Ureter (tissue), 1 donor: ENCODE measurements at regions not wholly inside any gene's neighbourhood (a gene's known extent, or its start where the extent isn't known, plus 50 kb on each side); places are given as distances from the start of the nearest gene placed in this dataset.
"Not testable (repeated sequence)": the region's sequence is repeated elsewhere in the genome, so short reads cannot be mapped to it uniquely, and the experiment has no call there.

ENCODE experiments used
- DNase-seq: peaks from one replicate; pipeline ENCODE4 v3.0.0-alpha.2; 2020; ENCODE audit warnings: low spot score
- donor health status: DM: yes; HTN: yes; CAD: no.

DNA sequence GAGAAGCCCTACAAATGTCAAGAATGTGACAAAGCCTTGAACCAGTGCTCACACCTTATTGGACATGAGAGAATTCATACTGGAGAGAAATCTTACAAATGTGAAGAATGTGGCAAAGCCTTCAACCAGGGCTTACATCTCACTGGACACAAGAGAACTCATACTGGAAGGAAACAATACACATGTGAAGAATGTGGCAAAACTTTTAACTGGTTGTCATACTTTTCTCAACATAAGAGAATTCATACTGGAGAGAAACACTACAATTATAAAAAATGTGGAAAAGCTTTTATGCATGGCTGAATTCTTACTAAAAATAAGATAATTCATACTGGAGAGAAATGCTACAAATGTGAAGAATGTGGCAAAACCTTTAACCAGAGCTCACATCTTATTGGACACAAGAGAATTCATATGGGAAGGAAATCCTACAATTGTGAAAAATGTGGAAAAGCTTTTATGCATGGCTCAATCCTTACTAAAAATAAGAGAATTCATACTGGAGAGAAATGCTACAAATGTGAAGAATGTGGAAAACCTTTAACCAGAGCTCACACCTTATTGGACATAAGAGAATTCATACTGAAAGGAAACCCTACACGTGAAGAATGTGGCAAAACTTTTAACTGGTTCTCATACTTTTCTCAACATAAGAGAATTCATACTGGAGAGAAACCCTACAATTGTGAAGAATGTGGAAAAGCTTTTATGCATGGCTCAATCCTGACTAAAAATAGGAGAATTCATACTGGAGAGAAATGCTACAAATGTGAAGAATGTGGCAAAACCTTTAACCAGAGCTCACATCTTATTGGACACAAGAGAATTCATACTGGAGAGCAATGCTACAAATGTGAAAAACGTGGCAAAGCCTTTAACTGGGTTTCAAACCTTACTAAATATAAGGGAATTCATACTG is 350.6 kb upstream of the NUPR2 start:
- not testable (repeated sequence) for DNase-seq

DNA sequence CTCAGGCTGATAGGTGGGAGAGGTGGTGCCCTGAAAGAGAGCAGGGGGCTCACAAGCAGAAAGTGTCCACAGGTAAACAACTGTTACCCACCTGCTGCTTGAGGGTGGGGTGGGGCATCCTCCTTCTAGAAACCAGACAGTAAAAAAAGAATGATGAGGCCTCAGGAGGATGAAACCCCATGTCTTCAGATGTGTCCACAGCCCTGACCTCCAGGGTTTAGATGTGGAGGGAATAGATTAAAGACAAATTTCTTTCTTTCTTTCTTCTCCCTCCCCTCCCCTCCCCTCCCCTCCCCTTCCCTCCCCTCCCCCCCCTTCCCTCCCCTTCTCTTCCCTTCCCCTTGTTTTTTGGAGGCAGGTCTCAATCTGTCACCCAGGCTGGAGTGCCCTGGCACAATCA is 333.5 kb upstream of the NUPR2 start:
- DNase-seq: no peak

DNA sequence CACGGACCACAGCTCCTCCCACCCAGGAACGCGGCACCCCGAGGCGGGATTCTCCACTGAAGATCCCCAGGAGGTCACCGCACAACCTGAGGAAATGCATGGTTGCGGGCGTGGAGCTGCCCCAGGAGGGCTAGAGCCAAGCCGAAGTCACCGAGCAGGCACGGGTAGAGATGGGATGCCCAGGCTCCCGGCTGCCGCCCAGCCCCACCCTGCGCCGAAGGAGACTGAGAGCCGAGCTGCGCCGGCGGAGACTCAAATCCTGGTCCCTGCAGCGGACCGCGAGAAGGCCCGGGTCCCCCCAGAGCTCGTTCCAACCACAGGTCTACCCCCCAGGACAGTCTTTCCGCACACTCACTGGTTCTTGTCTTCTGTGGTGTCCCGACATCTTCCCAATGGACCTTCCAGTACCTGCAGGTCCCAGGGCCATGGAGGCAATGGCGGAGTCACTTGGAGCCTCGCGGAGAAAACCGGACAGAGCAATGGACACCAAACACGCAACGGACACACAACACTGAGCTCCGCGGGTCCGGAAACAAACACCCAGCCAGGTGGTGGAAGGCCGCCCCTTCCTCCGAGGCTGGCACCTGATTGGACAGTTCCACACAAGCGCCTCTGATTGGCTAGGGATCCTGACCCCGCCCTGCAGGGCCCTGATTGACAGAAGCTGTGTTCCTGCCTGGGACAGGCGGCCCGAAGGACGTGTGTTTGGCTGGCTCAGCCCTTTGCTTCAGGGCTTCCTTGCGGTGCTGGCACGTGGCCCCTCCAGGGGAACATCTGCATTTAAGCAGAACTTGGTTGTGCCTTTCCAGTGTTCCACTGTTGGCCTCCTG is 331.9 kb upstream of the NUPR2 start:
- no peak for DNase-seq

DNA sequence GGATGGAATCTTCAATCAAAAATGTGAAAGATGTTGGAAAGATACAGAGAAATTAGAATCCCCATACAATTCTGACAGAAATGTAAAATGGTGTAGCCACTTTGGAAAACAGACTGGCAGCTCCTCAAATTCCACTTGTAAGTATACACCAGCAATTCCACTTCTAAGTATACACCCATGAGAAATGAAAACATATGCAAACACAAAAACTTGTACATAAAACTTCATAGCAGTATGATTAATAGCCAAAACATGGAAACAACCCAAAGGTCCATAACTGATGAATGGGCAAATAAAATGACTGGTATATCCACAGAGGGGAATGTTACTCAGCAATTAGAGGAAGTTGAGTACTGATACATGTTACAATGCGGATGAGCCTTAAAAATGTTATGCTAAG is 304.3 kb upstream of the NUPR2 start:
- not testable (repeated sequence) for DNase-seq

DNA sequence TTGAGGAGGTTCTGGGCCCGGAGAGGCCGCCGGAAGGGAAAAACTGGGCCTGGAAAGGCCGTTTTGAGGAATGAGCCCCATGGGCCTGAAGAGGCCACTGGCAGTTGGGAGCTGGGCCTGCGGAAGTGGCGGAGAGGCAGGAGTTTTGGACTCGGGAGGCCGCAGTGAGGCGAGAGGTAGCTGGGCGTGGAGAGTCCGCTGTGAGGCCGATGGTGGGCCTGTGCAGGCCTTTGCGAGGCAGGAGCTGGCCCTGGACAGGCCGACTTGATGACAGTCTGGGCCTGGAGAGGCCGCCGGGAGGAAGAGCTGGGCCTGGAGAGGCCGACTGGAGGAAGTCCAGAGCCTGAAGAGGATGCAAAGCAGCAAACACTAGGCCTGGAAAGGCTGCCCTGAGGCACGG is 259.0 kb upstream of the NUPR2 start:
- no peak for DNase-seq

DNA sequence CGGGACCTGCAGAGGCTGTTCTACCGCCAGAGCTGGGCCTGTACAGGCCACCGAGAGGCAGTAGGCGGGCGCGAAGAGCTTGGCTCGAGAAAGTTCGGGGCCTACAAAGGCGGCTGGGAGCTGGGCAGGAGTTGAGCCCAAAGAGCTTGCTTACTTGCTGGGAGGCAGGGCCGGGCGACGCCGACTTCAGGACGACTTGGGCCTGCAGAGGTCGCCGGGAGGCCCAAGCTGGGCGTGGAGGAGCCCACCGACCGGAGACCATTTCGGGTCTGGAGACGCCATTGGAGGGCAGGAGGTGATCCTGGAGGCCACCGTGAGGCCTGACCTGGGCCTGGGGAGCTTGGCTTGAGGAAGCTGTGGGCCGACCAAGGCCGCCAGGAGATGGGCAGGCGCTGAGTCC is 258.4 kb upstream of the NUPR2 start:
- DNase-seq: not testable (repeated sequence)

DNA sequence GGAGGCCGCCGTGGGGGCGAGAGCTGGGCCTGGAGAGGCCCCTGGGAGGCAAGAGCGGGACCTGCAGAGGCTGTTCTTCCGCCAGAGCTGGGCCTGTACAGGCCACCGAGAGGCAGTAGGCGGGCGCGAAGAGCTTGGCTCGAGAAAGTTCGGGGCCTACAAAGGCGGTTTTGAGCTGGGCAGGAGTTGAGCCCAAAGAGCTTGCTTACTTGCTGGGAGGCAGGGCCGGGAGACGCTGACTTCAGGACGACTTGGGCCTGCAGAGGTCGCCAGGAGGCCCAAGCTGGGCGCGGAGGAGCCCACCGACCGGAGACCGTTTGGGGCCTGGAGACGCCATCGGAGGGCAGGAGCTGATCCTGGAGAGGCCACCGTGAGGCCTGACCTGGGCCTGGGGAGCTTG is 257.1 kb upstream of the NUPR2 start:
- peak; percentile 92 for DNase-seq

DNA sequence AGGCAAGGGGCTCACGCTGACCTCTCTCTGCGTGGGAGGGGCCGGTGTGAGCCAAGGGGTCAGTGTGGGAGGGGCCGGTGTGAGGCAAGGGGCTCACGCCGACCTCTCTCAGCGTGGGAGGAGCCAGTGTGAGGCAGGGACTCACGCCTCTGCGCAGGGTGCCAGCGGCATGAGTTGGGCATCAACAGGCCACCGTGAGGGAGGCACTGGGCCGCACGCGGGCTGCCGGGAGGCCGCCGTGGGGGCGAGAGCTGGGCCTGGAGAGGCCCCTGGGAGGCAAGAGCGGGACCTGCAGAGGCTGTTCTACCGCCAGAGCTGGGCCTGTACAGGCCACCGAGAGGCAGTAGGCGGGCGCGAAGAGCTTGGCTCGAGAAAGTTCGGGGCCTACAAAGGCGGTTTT is 255.6 kb upstream of the NUPR2 start:
- DNase-seq: not testable (repeated sequence)

DNA sequence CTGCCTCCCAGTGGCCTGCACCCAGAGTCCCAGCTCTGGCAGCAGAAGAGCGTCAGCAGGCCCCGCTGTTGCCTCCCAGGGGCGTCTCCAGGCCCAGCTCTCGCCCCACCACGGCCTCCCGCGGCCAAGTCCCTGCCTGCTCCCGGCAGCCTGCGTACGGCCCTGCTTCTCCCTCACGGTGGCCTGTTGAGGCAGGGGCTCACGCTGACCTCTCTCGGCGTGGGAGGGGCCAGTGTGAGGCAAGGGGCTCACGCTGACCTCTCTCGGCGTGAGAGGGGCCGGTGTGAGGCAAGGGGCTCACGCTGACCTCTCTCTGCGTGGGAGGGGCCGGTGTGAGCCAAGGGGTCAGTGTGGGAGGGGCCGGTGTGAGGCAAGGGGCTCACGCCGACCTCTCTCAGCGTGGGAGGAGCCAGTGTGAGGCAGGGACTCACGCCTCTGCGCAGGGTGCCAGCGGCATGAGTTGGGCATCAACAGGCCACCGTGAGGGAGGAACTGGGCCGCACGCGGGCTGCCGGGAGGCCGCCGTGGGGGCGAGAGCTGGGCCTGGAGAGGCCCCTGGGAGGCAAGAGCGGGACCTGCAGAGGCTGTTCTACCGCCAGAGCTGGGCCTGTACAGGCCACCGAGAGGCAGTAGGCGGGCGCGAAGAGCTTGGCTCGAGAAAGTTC is 254.1 kb upstream of the NUPR2 start:
- not testable (repeated sequence) for DNase-seq

DNA sequence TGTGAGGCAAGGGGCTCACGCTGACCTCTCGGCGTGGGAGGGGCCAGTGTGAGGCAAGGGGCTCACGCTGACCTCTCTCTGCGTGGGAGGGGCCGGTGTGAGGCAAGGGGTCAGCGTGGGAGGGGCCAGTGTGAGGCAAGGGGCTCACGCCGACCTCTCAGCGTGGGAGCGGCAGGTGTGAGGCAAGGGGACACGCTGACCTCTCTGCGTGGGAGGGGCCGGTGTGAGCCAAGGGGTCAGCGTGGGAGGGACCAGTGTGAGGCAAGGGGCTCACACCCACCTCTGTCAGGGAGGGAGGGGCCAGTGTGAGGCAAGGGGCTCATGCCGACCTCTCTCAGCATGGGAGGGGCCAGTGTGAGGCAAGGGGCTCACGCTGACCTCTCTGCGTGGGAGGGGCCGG is 251.7 kb upstream of the NUPR2 start:
- DNase-seq: not testable (repeated sequence)

DNA sequence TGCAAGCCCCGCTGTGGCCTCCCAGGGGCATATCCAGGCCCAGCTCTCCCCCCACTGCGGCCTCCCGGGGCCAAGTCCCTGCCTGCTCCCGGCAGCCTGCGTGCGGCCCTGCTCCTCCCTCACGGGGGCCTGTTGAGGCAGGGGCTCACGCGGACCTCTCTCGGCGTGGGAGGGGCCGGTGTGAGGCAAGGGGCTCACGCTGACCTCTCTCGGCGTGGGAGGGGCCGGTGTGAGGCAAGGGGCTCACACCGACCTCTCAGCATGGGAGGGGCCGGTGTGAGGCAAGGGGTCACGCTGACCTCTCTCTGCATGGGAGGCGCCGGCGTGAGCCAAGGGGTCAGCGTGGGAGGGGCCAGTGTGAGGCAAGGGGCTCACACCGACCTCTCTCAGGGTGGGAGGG is 251.2 kb upstream of the NUPR2 start:
- not testable (repeated sequence) for DNase-seq

DNA sequence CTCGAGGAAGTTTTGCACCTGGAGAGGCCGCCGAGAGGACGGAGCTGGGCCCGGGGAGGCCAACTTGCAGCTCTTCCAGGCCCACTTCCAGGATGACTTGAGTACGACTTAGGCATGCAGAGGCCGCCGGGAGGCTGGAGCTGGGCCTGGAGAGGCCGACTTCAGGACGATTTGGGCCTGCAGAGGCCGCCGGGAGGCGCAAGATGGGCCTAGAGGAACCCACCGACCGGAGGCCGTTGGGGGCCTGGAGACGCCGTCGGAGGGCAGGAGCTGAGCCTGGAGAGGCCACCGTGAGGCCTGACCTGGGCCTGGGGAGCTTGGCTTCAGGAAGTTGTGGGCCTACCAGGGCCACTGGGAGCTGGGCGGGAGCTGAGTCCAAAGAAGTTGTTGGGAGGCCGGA is 250.5 kb upstream of the NUPR2 start:
- not testable (repeated sequence) for DNase-seq

DNA sequence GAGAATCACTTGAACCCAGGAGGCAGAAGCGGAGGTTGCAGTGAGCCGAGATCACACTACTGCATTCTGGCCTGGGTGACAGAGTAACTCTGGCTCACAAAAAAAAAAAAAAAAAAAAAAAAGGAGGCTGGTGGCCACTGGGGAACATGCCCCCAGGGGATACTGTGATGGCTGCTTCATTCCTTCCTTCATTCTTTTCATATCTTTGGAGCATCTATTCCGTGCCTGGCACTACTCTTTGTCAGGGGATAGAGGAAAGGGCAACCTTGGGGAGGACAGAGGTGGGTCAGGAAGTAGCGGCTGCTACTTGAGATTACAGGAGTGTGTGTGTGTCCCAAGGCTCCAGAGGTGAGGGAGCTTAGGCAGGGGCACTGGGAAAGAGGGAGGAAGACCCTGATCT is 236.4 kb upstream of the NUPR2 start:
- DNase-seq: not testable (repeated sequence)

DNA sequence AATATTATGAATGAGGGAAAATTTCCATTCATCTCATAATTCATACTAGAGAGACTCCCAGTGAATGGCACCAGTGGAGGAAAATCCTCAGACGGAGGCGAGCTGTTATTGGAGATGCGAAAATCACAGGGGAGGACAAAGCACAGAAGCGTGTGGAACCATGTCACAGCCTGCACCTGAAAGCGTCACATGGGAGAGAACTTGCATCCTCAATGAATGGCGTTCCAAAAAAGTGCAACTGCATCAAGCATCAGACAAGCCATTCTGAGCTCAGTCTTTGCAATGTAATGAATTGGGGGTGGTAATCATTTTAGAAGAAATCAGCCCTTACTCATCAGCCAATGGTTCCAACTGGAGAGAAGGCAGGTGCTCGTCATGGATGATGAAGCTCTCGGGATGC is 235.0 kb upstream of the NUPR2 start:
- DNase-seq: not testable (repeated sequence)

DNA sequence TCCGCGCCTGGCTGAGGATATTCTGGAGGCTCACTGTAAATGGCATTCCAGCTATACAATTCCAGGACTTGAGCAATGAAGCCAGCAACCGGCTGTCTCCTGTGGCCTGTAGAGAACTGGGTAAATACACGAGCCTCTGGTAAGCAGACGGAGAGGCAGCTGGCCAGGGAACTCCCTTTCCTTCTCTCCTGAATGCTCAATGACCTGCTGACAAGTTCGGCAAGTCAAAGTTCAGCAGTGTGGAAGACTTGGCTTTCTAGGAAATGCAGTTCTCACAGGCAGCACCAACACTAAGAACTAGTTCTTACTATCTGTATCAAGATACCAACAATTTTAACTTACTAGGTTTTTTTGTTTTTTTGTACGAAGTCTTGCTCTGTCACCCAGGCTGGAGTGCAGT is 232.1 kb upstream of the NUPR2 start:
- not testable (repeated sequence) for DNase-seq

DNA sequence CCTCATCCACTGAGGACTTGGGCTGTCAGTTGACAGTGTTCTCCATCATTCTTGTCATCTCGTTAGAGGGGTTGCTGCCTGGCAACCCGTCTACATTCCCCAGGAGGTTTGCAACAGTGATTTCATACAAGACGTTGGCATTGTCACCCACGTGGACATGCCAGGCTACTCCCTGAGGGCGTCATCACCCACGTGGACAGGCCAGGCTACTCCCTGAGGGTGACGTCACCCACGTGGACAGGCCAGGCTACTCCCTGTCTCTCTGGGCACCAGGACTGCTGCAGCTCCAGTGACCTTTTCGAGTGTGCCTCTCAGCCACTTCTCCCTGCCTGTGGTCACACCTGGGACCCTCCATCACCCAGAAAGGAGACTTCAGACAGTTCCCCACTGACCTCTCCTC is 212.1 kb upstream of the NUPR2 start:
- DNase-seq: not testable (repeated sequence)

DNA sequence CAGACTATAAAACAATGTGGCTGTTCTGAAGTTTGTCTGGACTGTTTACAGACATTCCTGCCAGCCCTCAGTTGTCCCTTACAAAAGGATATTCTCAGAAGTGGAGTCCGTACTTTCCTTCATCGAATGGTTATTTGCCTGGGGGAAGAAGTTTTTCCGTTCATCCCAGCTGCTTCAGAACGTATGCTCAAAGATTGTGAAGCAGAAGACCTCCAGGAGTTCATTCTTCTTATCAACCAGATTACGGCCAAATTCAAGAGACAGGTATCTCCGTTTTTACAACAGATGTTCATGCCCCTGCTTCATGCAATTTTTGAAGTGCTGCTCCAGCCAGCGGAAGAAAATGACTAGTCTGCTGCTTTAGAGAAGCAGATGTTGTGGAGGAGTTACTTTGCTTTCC is 174.3 kb upstream of the NUPR2 start:
- DNase-seq: no peak

DNA sequence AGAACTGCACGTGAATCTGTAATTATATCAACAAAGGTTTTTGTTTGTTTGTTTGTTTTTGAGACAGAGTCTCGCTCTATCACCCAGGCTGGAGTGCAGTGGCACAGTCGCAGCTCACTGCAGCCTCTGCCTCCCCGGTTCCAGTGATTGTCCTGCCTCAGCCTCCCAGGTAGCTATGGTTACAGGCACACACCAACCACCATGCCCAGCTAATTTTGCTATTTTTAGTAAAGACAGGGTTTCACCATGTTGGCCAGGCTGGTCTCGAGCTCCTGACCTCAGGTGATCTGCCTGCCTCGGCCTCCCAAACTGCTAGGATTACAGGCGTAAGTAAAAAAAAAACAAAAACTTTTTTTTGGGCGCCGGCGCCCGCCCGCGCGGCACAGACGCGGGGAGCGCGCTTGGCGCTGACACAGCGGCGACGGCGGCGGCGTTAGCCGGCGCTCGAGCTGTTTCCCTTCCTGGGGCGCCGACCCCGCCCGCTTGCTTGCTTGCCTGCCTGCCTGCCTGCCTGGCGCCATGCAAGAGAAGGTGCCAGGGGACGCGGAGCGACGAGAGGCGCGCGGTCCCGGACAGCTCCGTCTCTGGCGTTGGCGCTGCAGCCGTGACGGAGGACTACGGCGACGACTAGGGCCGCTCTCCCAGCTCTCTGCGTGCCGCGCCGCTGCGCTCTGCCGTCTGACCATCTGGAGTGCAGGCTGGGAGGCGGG is 171.4 kb upstream of the NUPR2 start:
- DNase-seq: no peak

DNA sequence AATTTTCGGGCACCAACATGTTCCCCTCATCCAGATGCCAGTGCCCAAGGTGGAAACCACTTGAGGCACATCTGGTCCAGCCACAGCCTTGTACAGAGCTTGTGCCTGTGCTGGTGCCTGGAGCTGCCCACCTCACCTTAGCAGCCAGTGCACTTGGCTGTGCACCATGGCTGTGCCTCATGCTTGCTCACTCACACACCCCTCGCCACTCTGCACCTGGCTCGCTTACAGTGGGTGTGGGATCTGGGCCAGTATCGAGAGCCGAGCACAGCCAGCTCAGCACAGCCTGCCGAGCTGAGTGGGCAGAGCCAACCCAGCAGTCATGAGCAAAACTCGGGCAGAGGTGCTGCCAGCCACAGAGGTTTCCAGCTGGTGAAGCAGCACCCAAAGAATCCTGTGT is 139.9 kb upstream of the NUPR2 start:
- no peak for DNase-seq

DNA sequence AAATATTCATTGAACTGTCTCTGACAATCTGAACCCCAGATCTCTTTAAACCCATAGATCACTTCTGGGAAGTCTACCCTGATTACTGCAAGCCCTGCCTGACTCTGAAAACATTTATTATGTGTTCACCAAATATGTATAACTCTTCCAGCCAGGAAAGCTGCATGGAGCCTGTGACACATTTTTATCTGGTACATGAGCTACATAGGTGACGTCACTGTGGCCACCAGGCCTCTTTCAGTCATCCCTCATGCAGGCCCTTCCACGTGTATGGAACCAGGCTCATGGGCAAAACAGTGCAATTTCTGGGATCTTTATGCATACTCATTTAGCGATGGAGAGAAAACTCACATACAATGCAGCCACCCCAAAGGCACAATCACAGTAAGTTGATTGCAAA is 133.9 kb upstream of the NUPR2 start:
- DNase-seq: no peak

DNA sequence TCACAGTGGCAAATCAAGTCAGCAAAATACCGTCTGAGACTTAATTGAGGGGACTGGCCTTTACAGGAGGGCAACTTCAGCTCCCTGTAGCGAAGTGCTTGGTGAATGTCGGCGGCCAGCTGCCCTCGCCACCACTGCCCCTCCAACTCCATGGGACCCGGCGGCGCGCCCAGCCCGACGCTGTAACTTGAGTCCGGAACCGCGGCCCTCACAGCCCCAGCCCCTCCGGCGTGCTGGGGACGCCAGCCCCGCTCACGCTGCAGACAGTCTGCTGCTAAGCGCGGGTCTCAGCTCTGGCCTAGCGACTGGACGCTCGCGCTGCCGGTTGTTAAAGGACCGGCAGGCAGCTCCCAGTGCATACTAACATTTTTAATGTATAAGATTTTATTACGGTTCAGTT is 113.4 kb upstream of the NUPR2 start:
- DNase-seq: no peak

DNA sequence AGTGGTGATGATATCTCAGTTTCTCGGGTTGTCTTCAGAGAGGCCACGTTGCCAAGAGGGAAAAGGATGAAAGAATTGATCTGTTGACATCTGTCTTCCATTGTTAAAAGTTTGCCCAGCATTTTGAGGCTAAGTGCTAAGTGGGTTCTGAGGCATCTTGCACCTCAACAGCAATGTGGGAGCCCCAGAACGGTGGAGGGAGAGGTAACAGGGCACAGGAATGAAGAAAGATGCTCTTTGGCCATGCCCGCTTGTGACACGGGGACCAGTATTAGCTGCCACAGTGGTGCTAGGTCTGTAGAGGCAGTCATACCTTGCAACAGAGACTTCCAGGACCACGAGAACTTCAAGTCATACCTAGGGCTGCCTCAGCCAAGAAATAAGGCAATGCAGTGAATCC is 106.6 kb upstream of the NUPR2 start:
- no peak for DNase-seq
